NCI-H1417 treated with DMSO at 0.1 percent for 48 hours (cell line): ENCODE measurements at regions not wholly inside any gene's neighbourhood (a gene's known extent, or its start where the extent isn't known, plus 50 kb on each side); places are given as distances from the start of the nearest gene placed in this dataset.

Source experiments
- DNase-seq: peaks from one replicate; lab custom pipeline; 2025; lab: John Stamatoyannopoulos, UW

GRCh38 chrX:110408949-110409588 is 50.4 kb downstream of the RTL9 start:
- DNase-seq, result no peak

GRCh38 chrX:110409925-110410324 is 51.3 kb downstream of the RTL9 start:
- DNase-seq, result no peak

- no peak for DNase-seq
Observed at GRCh38 chrX:110410603-110411002, 52.0 kb downstream of the RTL9 start.

GRCh38 chrX:110412971-110413726 is 54.5 kb downstream of the RTL9 start:
- DNase-seq, result no peak

- DNase-seq, result no peak
Observed at GRCh38 chrX:110413727-110414124, 55.1 kb downstream of the RTL9 start.

- DNase-seq, result no peak
Observed at GRCh38 chrX:110414273-110414672, 55.6 kb downstream of the RTL9 start.

GRCh38 chrX:110414679-110415439 is 56.2 kb downstream of the RTL9 start:
- DNase-seq, result no peak

GRCh38 chrX:110415440-110416170 is 57.0 kb downstream of the RTL9 start:
- no peak for DNase-seq

GRCh38 chrX:110417128-110417527 is 58.5 kb downstream of the RTL9 start:
- no peak for DNase-seq

GRCh38 chrX:110418316-110419235 is 59.9 kb downstream of the RTL9 start:
- no peak for DNase-seq

- DNase-seq, result no peak
Observed at GRCh38 chrX:110419512-110419911, 60.9 kb downstream of the RTL9 start.

- DNase-seq, result no peak
Observed at GRCh38 chrX:110420771-110421499, 62.3 kb downstream of the RTL9 start.

GRCh38 chrX:110421500-110422455 is 63.1 kb downstream of the RTL9 start:
- no peak for DNase-seq

GRCh38 chrX:110425222-110426154 is 66.8 kb downstream of the RTL9 start:
- DNase-seq, result peak; percentile 18

GRCh38 chrX:110426155-110426504 is 67.5 kb downstream of the RTL9 start:
- no peak for DNase-seq

- DNase-seq, result no peak
Observed at GRCh38 chrX:110427076-110427475, 68.4 kb downstream of the RTL9 start.

- no peak for DNase-seq
Observed at GRCh38 chrX:110428144-110428543, 69.5 kb downstream of the RTL9 start.
